SK-N-SH (cell line): ENCODE measurements at regions not wholly inside any gene's neighbourhood (a gene's known extent, or its start where the extent isn't known, plus 50 kb on each side); places are given as distances from the start of the nearest gene placed in this dataset.

ENCODE experiments used
- CTCF ChIA-PET: fragments of 300-600, 350-600 bp; formaldehyde crosslinking; extraction: SDS; loops from one replicate; lab custom pipeline; 2021; lab: Yijun Ruan, JAX
- POLR2A ChIA-PET: fragments of 350-600 bp; sonication (Branson Sonifier 250); formaldehyde crosslinking; extraction: SDS; loops from one replicate; lab custom pipeline; 2020; ENCODE audit warnings: antibody characterized with exemption, inconsistent platforms; lab: Yijun Ruan, JAX
- DNase-seq: peaks from one replicate; pipeline ENCODE4 v3.0.0; 2012
- H2AFZ ChIP-seq: fragments of 200-600 bp; sonication (generic); 2 replicates; pipeline ENCODE4 v1.8.1; 2016; ENCODE audit warnings: antibody characterized with exemption, mild to moderate bottlenecking, low read depth
- H3F3A ChIP-seq: fragments of 200-600 bp; sonication (generic); replicated peaks from 2 replicates; pipeline ENCODE3; 2016; ENCODE audit warnings: antibody characterized with exemption, mild to moderate bottlenecking; ENCODE audit not compliant: insufficient read depth
- H3K27ac ChIP-seq, 2 experiments: fragments of 200-500 bp in 1 of 2; fragments of 200-600 bp in 1 of 2; sonication (Bioruptor generic) in 1 of 2; sonication (generic), shearing (Covaris generic) in 1 of 2; 2 replicates each; pipeline versions ENCODE4 v1.5.1 to v1.6.1; 2014 to 2016; ENCODE audit warnings: low read depth in 2 of 2, inconsistent platforms in 1 of 2, low read length in 1 of 2, mild to moderate bottlenecking in 1 of 2, mixed read lengths in 1 of 2
- H3K27me3 ChIP-seq: fragments of 200-600 bp; sonication (generic), shearing (Covaris generic); 2 replicates; pipeline ENCODE4 v1.6.1; 2016; ENCODE audit warnings: mixed run types; ENCODE audit not compliant: insufficient read depth
- H3K36me3 ChIP-seq, 2 experiments: fragments of 200-500 bp in 1 of 2; fragments of 200-600 bp in 1 of 2; sonication (Bioruptor generic) in 1 of 2; sonication (generic) in 1 of 2; replicated peaks in 1 of 2; 2 replicates each; pipeline versions ENCODE3 to v1.5.1; 2014 to 2016; ENCODE audit warnings: low read length in 1 of 2, mild to moderate bottlenecking in 1 of 2; ENCODE audit not compliant: insufficient read depth in 2 of 2, control insufficient read depth in 1 of 2
- H3K4me1 ChIP-seq, 2 experiments: fragments of 200-500 bp in 1 of 2; fragments of 200-600 bp in 1 of 2; sonication (Bioruptor generic) in 1 of 2; sonication (generic), shearing (Covaris generic) in 1 of 2; 2 replicates each; pipeline versions ENCODE4 v1.5.1 to v1.6.1; 2014 to 2016; ENCODE audit warnings: low read depth in 1 of 2, low read length in 1 of 2, mixed run types in 1 of 2; ENCODE audit not compliant: insufficient read depth in 2 of 2, control insufficient read depth in 1 of 2
- H3K4me2 ChIP-seq: fragments of 200-600 bp; sonication (generic), shearing (Covaris generic); 2 replicates; pipeline ENCODE4 v1.6.1; 2017; ENCODE audit warnings: mixed run types
- H3K4me3 ChIP-seq, 2 experiments: fragments of 200-500 bp in 1 of 2; fragments of 200-600 bp in 1 of 2; sonication (Bioruptor generic) in 1 of 2; sonication (generic), shearing (Covaris generic) in 1 of 2; 2 replicates each; pipeline versions ENCODE4 v1.5.1 to v1.8.1; 2014 to 2016; ENCODE audit warnings: low read depth in 2 of 2, inconsistent platforms in 1 of 2, low read length in 1 of 2, mild to moderate bottlenecking in 1 of 2, mixed read lengths in 1 of 2, moderate library complexity in 1 of 2
- H3K79me2 ChIP-seq: fragments of 200-600 bp; sonication (generic); 2 replicates; pipeline ENCODE4 v1.8.1; 2017; ENCODE audit warnings: mild to moderate bottlenecking; ENCODE audit not compliant: insufficient read depth
- H3K9ac ChIP-seq: fragments of 200-600 bp; sonication (generic); 2 replicates; pipeline ENCODE4 v1.6.1; 2017; ENCODE audit warnings: mixed run types
- H3K9me2 ChIP-seq: fragments of 200-600 bp; sonication (generic); 2 replicates; pipeline ENCODE4 v1.6.1; 2017; ENCODE audit warnings: mixed run types
- H3K9me3 ChIP-seq: fragments of 200-600 bp; sonication (generic); 2 replicates; pipeline ENCODE4 v1.6.1; 2017; ENCODE audit warnings: mixed run types, mild to moderate bottlenecking, moderate library complexity
- H4K20me1 ChIP-seq: fragments of 200-600 bp; sonication (generic); 2 replicates; pipeline ENCODE4 v1.6.1; 2017; ENCODE audit warnings: mild to moderate bottlenecking, mixed run types; ENCODE audit not compliant: insufficient read depth
- CHD2 ChIP-seq: fragments of 150-350 bp; IDR thresholded peaks from 2 replicates; pipeline ENCODE4 v1.6.1; 2018; ENCODE audit warnings: low read length; ENCODE audit not compliant: partially characterized antibody
- EP300 ChIP-seq, 2 experiments: IDR thresholded peaks; 2 replicates each; pipeline versions ENCODE4 v1.4.0 to v1.6.1; 2012; ENCODE audit warnings: borderline replicate concordance in 1 of 2, low read depth in 1 of 2, low read length in 1 of 2
- FOSL2 ChIP-seq: IDR thresholded peaks from 2 replicates; pipeline ENCODE4 v1.4.0; 2012; ENCODE audit warnings: low read depth, mild to moderate bottlenecking, moderate library complexity, borderline replicate concordance
- FOXM1 ChIP-seq: IDR thresholded peaks from 2 replicates; pipeline ENCODE4 v1.4.0; 2012; ENCODE audit warnings: low read depth, mild to moderate bottlenecking
- GABPA ChIP-seq: IDR thresholded peaks from 2 replicates; pipeline ENCODE4 v1.4.0; 2012; ENCODE audit warnings: low read depth, mild to moderate bottlenecking
- IRF3 ChIP-seq: fragments of 150-350 bp; IDR thresholded peaks from 2 replicates; pipeline ENCODE4 v1.6.1; 2016; ENCODE audit warnings: mild to moderate bottlenecking, low read depth, low read length
- MXI1 ChIP-seq: IDR thresholded peaks from 2 replicates; pipeline ENCODE4 v1.6.1; 2012; ENCODE audit warnings: mild to moderate bottlenecking, low read depth, low read length, improper control_type of control experiment
- POLR2AphosphoS5 ChIP-seq: IDR thresholded peaks from 2 replicates; pipeline ENCODE4 v1.6.1; 2012; ENCODE audit warnings: low read depth, low read length
- RFX5 ChIP-seq: IDR thresholded peaks from 2 replicates; pipeline ENCODE4 v1.6.1; 2012; ENCODE audit warnings: mild to moderate bottlenecking, improper control_type of control experiment, low read length
- RXRA ChIP-seq: IDR thresholded peaks from 2 replicates; pipeline ENCODE4 v1.4.0; 2012; ENCODE audit warnings: low read depth, mild to moderate bottlenecking, borderline replicate concordance
- SIN3A ChIP-seq: IDR thresholded peaks from 2 replicates; pipeline ENCODE4 v1.6.1; 2012; ENCODE audit warnings: low read depth, mild to moderate bottlenecking, low read length, moderate library complexity, borderline replicate concordance
- YY1 ChIP-seq: IDR thresholded peaks from 2 replicates; pipeline ENCODE4 v1.4.0; 2012; ENCODE audit warnings: low read depth, mild to moderate bottlenecking
- ZBTB33 ChIP-seq: IDR thresholded peaks from 2 replicates; pipeline ENCODE4 v1.4.0; 2012; ENCODE audit warnings: low read depth, borderline replicate concordance
- whole genome bisulfite sequencing: methylation state at CpG from one replicate; pipeline ENCODE4 v1.1.6; 2017; ENCODE audit warnings: low lambda C conversion rate; 5-methylcytosine and 5-hydroxymethylcytosine counted together
- TF ChIP-seq, protein P1 (sequence below): IDR thresholded peaks from 2 replicates; pipeline ENCODE4 v1.4.0; 2012; ENCODE audit warnings: low read depth, borderline replicate concordance
- TF ChIP-seq, protein P2 (sequence below): IDR thresholded peaks from 2 replicates; pipeline ENCODE4 v1.4.0; 2012; ENCODE audit warnings: low read depth

DNA sequence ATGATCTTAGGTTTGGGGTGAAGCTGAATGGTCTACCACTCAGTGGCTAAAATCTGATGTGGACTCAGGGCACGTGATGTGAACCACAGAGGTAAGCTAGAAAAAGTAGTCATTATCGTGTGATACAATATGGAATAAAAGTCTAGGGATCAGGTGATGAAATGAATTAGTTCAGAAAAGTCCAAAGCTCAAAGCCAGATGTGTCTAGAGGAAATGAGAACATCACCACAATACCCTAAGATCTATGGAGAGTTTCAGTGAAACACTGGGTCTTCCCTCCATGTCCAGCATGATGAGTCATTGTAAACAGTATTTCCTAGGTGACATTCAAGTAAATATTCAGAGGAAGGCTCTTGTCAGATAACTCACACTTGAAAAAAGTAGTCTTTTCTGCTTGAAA is 1257.4 kb upstream of the ZEB2 start:
- Histone ChIP-seq H3K36me3 (no peaks in the 10 kb centered on the region), H3K27ac (no peak overlapping the region), H2AFZ (no peak overlapping the region), H3K9me3 (no peaks in the 10 kb centered on the region), H3K9ac (no peak overlapping the region), H4K20me1 (no peaks in the 10 kb centered on the region), H3F3A (no peaks in the 10 kb centered on the region), H3K79me2 (no peaks in the 10 kb centered on the region), H3K9me2 (no peaks in the 10 kb centered on the region), H3K4me2 (no peak overlapping the region), H3K27me3 (no peaks in the 10 kb centered on the region), H3K4me1 (no peaks in the 10 kb centered on the region; a peak in 1 of 4 replicates), H3K4me3 (no peak overlapping the region)
- CTCF ChIA-PET, result no interaction called here
- POLR2A ChIA-PET, result no interaction called here
- TF ChIP-seq MXI1 (no peak), FOSL2 (no peak), SIN3A (no peak), POLR2AphosphoS5 (no peak), FOXM1 (no peak), GABPA (no peak), IRF3 (no peak), YY1 (no peak), CHD2 (no peak), RXRA (no peak), EP300 (IDR thresholded peaks at IDR 0.05; ENCODE audit: borderline replicate concordance in 1 of 2, low read depth in 1 of 2, low read length in 1 of 2) (no peak), ZBTB33 (no peak), RFX5 (no peak)
- TF ChIP-seq, protein P1, sequence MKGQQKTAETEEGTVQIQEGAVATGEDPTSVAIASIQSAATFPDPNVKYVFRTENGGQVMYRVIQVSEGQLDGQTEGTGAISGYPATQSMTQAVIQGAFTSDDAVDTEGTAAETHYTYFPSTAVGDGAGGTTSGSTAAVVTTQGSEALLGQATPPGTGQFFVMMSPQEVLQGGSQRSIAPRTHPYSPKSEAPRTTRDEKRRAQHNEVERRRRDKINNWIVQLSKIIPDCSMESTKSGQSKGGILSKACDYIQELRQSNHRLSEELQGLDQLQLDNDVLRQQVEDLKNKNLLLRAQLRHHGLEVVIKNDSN, result no peak
- TF ChIP-seq, protein P2, sequence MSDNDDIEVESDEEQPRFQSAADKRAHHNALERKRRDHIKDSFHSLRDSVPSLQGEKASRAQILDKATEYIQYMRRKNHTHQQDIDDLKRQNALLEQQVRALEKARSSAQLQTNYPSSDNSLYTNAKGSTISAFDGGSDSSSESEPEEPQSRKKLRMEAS, result no peak
- WGBS, result 67% methylated on average over 2 of the region's 2 CpGs
- no peak for DNase-seq
